ENCODE measurements at regions not wholly inside any gene's neighbourhood (a gene's known extent, or its start where the extent isn't known, plus 50 kb on each side); places are given as distances from the start of the nearest gene placed in this dataset.

DNA sequence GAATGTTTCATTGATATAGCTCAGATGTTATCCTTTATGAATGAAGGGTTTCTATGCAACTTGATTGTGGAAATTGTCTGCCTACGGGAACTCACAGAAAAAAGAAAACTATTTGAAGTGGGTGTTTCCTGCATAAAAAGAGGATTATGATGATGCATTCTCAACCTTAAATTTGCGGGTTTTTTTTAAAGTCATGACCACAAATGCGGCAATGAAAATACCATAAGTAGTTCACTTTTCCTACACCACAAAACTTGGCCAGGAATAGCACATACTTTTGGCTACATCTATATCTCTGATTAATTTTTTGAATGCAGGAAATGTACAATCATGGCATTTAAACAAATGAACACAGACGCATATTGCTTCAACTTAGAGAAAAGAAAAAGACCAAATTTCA lies 754.7 kb downstream of the DTWD2 start:
- Histone ChIP-seq H2AFZ (ENCODE audit: low read depth) (no peak overlapping the region), H3K36me3 (ENCODE audit: insufficient read depth) (no peaks in the 10 kb centered on the region), H3K9ac (no peak overlapping the region), H3K27me3 (ENCODE audit: insufficient read depth, low read depth) (no peaks in the 10 kb centered on the region), H3K4me3 (IDR thresholded peaks at IDR 0.05; ENCODE audit: insufficient read depth, low read depth, low read length) (no peak overlapping the region), H3K4me2 (no peak overlapping the region), H3K4me1 (ENCODE audit: low read depth, poor library complexity, severe bottlenecking) (no peaks in the 10 kb centered on the region), H3K27ac (no peak overlapping the region), H3K79me2 (ENCODE audit: insufficient read depth, low read depth) (no peaks in the 10 kb centered on the region), H4K20me1 (ENCODE audit: insufficient read depth) (no peaks in the 10 kb centered on the region)
- TF ChIP-seq, protein P1, sequence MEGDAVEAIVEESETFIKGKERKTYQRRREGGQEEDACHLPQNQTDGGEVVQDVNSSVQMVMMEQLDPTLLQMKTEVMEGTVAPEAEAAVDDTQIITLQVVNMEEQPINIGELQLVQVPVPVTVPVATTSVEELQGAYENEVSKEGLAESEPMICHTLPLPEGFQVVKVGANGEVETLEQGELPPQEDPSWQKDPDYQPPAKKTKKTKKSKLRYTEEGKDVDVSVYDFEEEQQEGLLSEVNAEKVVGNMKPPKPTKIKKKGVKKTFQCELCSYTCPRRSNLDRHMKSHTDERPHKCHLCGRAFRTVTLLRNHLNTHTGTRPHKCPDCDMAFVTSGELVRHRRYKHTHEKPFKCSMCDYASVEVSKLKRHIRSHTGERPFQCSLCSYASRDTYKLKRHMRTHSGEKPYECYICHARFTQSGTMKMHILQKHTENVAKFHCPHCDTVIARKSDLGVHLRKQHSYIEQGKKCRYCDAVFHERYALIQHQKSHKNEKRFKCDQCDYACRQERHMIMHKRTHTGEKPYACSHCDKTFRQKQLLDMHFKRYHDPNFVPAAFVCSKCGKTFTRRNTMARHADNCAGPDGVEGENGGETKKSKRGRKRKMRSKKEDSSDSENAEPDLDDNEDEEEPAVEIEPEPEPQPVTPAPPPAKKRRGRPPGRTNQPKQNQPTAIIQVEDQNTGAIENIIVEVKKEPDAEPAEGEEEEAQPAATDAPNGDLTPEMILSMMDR (conservative IDR thresholded peaks at IDR 0.05; ENCODE audit: low read depth, low read length) = no peak

GRCh38 chr5:118228489-118228888 lies 759.9 kb downstream of the DTWD2 start:
- H3K27me3 ChIP-seq (ENCODE audit: insufficient read depth, low read depth) = no peaks in the 10 kb centered on the region
- TF ChIP-seq, protein P1 (conservative IDR thresholded peaks at IDR 0.05; ENCODE audit: low read depth, low read length) = no peak
- no peaks in the 10 kb centered on the region for H3K4me1 ChIP-seq (ENCODE audit: low read depth, poor library complexity, severe bottlenecking)
- H3K4me3 ChIP-seq (IDR thresholded peaks at IDR 0.05; ENCODE audit: insufficient read depth, low read depth, low read length) = no peak overlapping the region
- no peaks in the 10 kb centered on the region for H4K20me1 ChIP-seq (ENCODE audit: insufficient read depth)
- no peak overlapping the region for H2AFZ ChIP-seq (ENCODE audit: low read depth)
- H3K27ac ChIP-seq = no peak overlapping the region
- H3K79me2 ChIP-seq (ENCODE audit: insufficient read depth, low read depth) = no peaks in the 10 kb centered on the region
- H3K9ac ChIP-seq = no peak overlapping the region
- H3K4me2 ChIP-seq = no peak overlapping the region
- no peaks in the 10 kb centered on the region for H3K36me3 ChIP-seq (ENCODE audit: insufficient read depth)

- Histone ChIP-seq H3K4me2 (no peak overlapping the region), H3K27me3 (ENCODE audit: insufficient read depth, low read depth) (no peaks in the 10 kb centered on the region), H3K4me1 (ENCODE audit: low read depth, poor library complexity, severe bottlenecking) (no peaks in the 10 kb centered on the region), H3K27ac (no peak overlapping the region), H3K79me2 (ENCODE audit: insufficient read depth, low read depth) (no peaks in the 10 kb centered on the region), H4K20me1 (ENCODE audit: insufficient read depth) (no peaks in the 10 kb centered on the region), H3K36me3 (ENCODE audit: insufficient read depth) (no peaks in the 10 kb centered on the region), H2AFZ (ENCODE audit: low read depth) (no peak overlapping the region), H3K4me3 (IDR thresholded peaks at IDR 0.05; ENCODE audit: insufficient read depth, low read depth, low read length) (no peak overlapping the region), H3K9ac (no peak overlapping the region)
- TF ChIP-seq, protein P1 (conservative IDR thresholded peaks at IDR 0.05; ENCODE audit: low read depth, low read length) = no peak
Observed at GRCh38 chr5:118224546-118224945, 763.8 kb downstream of the DTWD2 start.

DNA sequence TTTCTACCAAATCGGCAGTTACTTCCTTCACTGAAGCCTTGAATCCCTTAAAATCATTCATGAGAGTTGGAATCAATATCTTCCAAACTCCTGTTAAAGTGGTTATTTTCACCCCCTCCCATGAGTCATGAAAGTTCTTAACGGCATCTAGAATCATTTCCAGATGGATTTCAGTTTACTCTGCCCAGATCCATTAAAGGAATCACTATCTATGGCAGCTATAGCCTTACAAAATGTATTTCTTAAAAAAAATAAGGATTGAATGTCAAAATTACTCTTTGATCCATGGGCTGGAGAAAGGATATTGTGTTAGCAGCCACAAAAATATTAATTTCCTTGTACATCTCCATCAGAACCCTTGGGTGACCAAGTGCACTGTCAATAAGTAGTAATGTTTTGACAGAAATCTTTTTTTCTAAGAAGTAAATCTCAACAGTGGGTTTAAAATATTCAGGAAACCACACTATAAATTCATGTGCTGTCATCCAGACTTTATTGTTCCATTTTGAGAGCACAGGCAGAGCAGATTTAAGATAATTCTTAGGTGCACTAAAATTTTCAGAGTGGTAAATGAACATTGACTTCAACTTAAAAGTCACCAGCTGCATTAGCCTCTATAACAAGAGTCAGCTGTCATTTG lies 767.7 kb downstream of the DTWD2 start:
- H3K4me2 ChIP-seq = no peak overlapping the region
- H3K36me3 ChIP-seq (ENCODE audit: insufficient read depth) = no peaks in the 10 kb centered on the region; the same call in 1 of the 2 replicates
- H3K27me3 ChIP-seq (ENCODE audit: insufficient read depth, low read depth) = no peaks in the 10 kb centered on the region
- no peak overlapping the region for H3K4me3 ChIP-seq (IDR thresholded peaks at IDR 0.05; ENCODE audit: insufficient read depth, low read depth, low read length)
- H3K27ac ChIP-seq = no peak overlapping the region
- H3K79me2 ChIP-seq (ENCODE audit: insufficient read depth, low read depth) = no peaks in the 10 kb centered on the region
- H4K20me1 ChIP-seq (ENCODE audit: insufficient read depth) = no peaks in the 10 kb centered on the region
- no peaks in the 10 kb centered on the region for H3K4me1 ChIP-seq (ENCODE audit: low read depth, poor library complexity, severe bottlenecking)
- no peak overlapping the region for H2AFZ ChIP-seq (ENCODE audit: low read depth)
- TF ChIP-seq, protein P1 (conservative IDR thresholded peaks at IDR 0.05; ENCODE audit: low read depth, low read length) = no peak
- H3K9ac ChIP-seq = no peak overlapping the region

All from KMS-11 (cell line).